Nephron progenitor cell (in vitro differentiated cells): ENCODE measurements at regions not wholly inside any gene's neighbourhood (a gene's known extent, or its start where the extent isn't known, plus 50 kb on each side); places are given as distances from the start of the nearest gene placed in this dataset.

ENCODE experiments used
- DNase-seq: peaks from one replicate; pipeline ENCODE4 v3.0.0; 2021
- H3K27ac Mint-ChIP-seq: 2 replicates; pipeline ENCODE4 v1.8.0; 2021; ENCODE audit warnings: mild to moderate bottlenecking, moderate library complexity, mixed read lengths
- H3K27me3 Mint-ChIP-seq: 2 replicates; pipeline ENCODE4 v1.8.0; 2021; ENCODE audit warnings: mild to moderate bottlenecking, low read depth, mixed read lengths; ENCODE audit not compliant: poor library complexity
- H3K36me3 Mint-ChIP-seq: 2 replicates; pipeline ENCODE4 v1.8.0; 2021; ENCODE audit warnings: low read depth, mixed read lengths
- H3K4me1 Mint-ChIP-seq: 2 replicates; pipeline ENCODE4 v1.8.0; 2021; ENCODE audit warnings: mixed read lengths
- H3K4me3 Mint-ChIP-seq: 2 replicates; pipeline ENCODE4 v1.8.0; 2021; ENCODE audit warnings: mild to moderate bottlenecking, moderate library complexity, mixed read lengths
- H3K9me3 Mint-ChIP-seq: 2 replicates; pipeline ENCODE4 v1.8.0; 2021; ENCODE audit warnings: mild to moderate bottlenecking, moderate library complexity, mixed read lengths
- TF ChIP-seq, protein P1 (sequence below): fragments of 200-600 bp; sonication (generic); IDR thresholded peaks from 2 replicates; pipeline ENCODE4 v1.5.0; 2021; ENCODE audit warnings: antibody characterized with exemption

DNA sequence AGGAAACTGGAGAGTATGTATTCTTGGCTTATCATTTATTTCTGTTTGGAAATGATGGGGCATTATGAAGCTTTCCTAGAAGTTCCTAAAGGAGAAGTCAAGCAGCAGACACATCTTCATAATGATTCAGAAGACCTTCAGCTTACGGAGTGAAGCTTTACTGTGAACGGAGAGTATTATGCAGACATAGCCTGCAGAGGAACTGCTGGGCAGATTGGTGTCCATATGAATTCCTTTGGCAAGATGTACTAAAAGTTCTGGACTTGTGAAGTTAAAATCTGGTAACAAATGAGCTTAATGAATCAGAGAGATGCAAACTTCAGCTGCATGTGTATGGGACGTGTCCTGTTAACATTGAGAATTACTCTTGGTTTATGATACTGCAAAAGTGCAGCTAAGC, 60.1 kb downstream of the NABP1 start:
- TF ChIP-seq, protein P1, sequence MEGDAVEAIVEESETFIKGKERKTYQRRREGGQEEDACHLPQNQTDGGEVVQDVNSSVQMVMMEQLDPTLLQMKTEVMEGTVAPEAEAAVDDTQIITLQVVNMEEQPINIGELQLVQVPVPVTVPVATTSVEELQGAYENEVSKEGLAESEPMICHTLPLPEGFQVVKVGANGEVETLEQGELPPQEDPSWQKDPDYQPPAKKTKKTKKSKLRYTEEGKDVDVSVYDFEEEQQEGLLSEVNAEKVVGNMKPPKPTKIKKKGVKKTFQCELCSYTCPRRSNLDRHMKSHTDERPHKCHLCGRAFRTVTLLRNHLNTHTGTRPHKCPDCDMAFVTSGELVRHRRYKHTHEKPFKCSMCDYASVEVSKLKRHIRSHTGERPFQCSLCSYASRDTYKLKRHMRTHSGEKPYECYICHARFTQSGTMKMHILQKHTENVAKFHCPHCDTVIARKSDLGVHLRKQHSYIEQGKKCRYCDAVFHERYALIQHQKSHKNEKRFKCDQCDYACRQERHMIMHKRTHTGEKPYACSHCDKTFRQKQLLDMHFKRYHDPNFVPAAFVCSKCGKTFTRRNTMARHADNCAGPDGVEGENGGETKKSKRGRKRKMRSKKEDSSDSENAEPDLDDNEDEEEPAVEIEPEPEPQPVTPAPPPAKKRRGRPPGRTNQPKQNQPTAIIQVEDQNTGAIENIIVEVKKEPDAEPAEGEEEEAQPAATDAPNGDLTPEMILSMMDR: no peak
- H3K27me3 Mint-ChIP-seq: no peaks in the 10 kb centered on the region
- no peak for DNase-seq
- H3K4me3 Mint-ChIP-seq: no peak overlapping the region
- H3K4me1 Mint-ChIP-seq: no peaks in the 10 kb centered on the region
- no peak overlapping the region for H3K27ac Mint-ChIP-seq
- H3K36me3 Mint-ChIP-seq: peaks cover under 1% of the 10 kb centered on the region
- H3K9me3 Mint-ChIP-seq: peaks cover 8% of the 10 kb centered on the region

DNA sequence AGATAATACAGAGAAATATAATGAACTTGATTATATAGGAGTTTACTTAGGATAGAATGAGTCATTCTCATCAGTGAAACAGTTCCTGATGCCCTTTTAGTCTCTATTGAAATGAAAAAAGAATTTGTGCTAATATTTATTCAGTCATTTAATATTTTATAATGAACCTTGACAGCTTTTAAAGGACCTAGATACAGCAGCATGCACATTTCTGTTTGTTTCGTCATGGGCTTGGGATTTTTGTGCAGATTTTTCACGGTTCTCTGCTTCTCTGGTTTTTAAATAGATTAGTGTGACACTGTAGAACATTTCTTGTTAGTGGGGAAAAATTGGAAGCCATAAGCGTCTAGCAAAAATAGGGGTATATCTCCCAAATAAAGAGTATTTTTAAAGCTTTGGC, 60.7 kb downstream of the NABP1 start:
- H3K27me3 Mint-ChIP-seq: no peaks in the 10 kb centered on the region

DNA sequence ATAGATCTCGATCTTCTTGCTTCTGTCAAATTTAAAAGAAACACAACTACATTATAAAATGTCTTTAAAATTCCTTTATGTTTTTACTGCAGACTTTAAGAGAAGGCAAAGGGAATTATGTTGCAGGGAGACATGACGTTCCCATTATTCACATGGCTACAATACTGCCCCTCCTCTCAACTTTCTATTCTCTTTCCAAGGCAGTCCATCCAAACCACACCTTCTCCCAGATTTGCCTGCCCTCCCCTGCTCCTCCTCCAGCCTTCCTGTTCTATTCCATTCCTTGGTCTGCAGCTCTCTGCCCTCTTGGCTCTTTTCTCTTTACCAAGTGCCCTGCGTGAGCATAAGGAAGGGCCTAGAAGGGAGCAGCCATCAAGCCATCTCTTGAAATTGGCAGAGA, 61.3 kb downstream of the NABP1 start:
- Mint-ChIP-seq H3K27me3 (no peaks in the 10 kb centered on the region), H3K36me3 (peaks cover 5% of the 10 kb centered on the region), H3K4me1 (no peaks in the 10 kb centered on the region)

More for the DNA sequence above, 60.7 kb downstream of the NABP1 start:
- no peak overlapping the region for H3K27ac Mint-ChIP-seq
- H3K4me1 Mint-ChIP-seq: no peaks in the 10 kb centered on the region
- peaks cover 5% of the 10 kb centered on the region for H3K36me3 Mint-ChIP-seq
- no peak for DNase-seq
- no peak overlapping the region for H3K4me3 Mint-ChIP-seq
- H3K9me3 Mint-ChIP-seq: peaks cover 12% of the 10 kb centered on the region
- TF ChIP-seq, protein P1: no peak

GRCh38 chr2:191740016-191740419, 62.1 kb downstream of the NABP1 start:
- Mint-ChIP-seq H3K4me1 (no peaks in the 10 kb centered on the region), H3K36me3 (peaks cover 5% of the 10 kb centered on the region), H3K9me3 (peaks cover 16% of the 10 kb centered on the region), H3K4me3 (no peak overlapping the region), H3K27ac (no peak overlapping the region), H3K27me3 (no peaks in the 10 kb centered on the region)
- DNase-seq: no peak
- TF ChIP-seq, protein P1: no peak

More for the DNA sequence above, 61.3 kb downstream of the NABP1 start:
- DNase-seq: no peak
- Mint-ChIP-seq H3K27ac (peak overlapping the region; percentile 20), H3K4me3 (no peak overlapping the region), H3K9me3 (peaks cover 13% of the 10 kb centered on the region)
- TF ChIP-seq, protein P1: no peak

- no peak overlapping the region for H3K4me3 Mint-ChIP-seq
- no peaks in the 10 kb centered on the region for H3K4me1 Mint-ChIP-seq
- TF ChIP-seq, protein P1: no peak
- peaks cover 5% of the 10 kb centered on the region for H3K36me3 Mint-ChIP-seq
- H3K9me3 Mint-ChIP-seq: peaks cover 16% of the 10 kb centered on the region
- no peak overlapping the region for H3K27ac Mint-ChIP-seq
- DNase-seq: no peak
- no peaks in the 10 kb centered on the region for H3K27me3 Mint-ChIP-seq
These were observed 62.8 kb downstream of the NABP1 start for GRCh38 chr2:191740759-191741158.

DNA sequence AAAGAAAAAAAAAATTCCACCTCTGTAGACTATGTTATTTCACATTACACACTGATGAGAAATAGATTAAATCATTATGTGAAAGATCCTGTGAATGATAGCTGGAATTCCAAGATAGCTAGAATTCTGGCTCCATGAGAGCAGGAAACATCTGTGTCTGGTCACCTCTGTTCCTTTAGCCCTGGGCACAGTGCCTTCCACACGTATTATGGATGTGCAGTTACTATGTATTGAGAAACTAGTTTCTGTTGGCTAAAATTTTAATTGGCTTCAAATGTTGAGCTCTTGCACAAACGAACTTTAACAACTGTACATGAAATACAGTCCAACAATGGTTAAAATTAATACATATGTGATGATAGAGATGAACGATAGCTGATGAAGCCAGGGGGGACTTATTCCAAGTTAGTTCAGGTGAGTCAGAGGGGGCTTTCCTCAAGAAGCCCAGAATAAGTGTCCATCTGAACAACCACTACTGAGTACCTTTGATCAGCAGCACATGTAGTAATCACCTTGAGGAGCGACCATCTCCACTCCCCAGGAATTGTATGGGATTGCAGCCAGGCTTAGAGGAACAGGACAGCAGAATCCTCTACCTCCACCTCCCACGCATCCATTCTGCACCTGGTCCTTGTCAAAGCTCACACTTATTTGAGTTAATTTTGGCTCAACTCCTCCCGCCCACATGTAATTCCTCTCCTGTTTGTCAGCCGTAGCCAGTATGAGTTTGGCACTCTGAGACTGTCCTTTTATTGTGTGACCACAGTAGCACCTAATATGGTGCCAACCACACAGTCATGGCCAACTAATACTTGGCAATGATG, 68.6 kb downstream of the NABP1 start:
- no peak overlapping the region for H3K4me3 Mint-ChIP-seq
- H3K4me1 Mint-ChIP-seq: no peaks in the 10 kb centered on the region
- DNase-seq: no peak
- TF ChIP-seq, protein P1: no peak
- H3K27me3 Mint-ChIP-seq: no peaks in the 10 kb centered on the region
- H3K36me3 Mint-ChIP-seq: peaks cover 5% of the 10 kb centered on the region
- no peak overlapping the region for H3K27ac Mint-ChIP-seq
- peaks cover 8% of the 10 kb centered on the region for H3K9me3 Mint-ChIP-seq
